Breast epithelium (tissue), 3 donors: ENCODE measurements at regions not wholly inside any gene's neighbourhood (a gene's known extent, or its start where the extent isn't known, plus 50 kb on each side); places are given as distances from the start of the nearest gene placed in this dataset.

ENCODE experiments used
- CTCF ChIP-seq, 3 donors: fragments of 450-650 bp; IDR thresholded peaks; one replicate each; pipeline ENCODE4 v1.5.1; 2016 to 2017; ENCODE audit warnings: antibody characterized with exemption in 3 of 3, mild to moderate bottlenecking in 3 of 3, moderate library complexity in 3 of 3
- POLR2A ChIP-seq: fragments of 450-650 bp; IDR thresholded peaks from one replicate; pipeline ENCODE4 v1.6.1; 2016; ENCODE audit warnings: antibody characterized with exemption, mild to moderate bottlenecking, moderate library complexity
- POLR2AphosphoS5 ChIP-seq, 3 donors: sonication (generic); formaldehyde crosslinking; IDR thresholded peaks; one replicate each; pipeline ENCODE4 v1.6.1; 2017; ENCODE audit warnings: antibody characterized with exemption in 3 of 3

- TF ChIP-seq CTCF (IDR thresholded peaks at IDR 0.05) (no peak), POLR2A (no peak), POLR2AphosphoS5 (IDR thresholded peaks at IDR 0.05) (no peak)
Observed at GRCh38 chr11:20289732-20290131, 73.8 kb upstream of the HTATIP2 start.
